Adrenal gland (tissue), 5 donors: ENCODE measurements at regions not wholly inside any gene's neighbourhood (a gene's known extent, or its start where the extent isn't known, plus 50 kb on each side); places are given as distances from the start of the nearest gene placed in this dataset.

Experiments used
- CTCF ChIP-seq, 6 experiments: fragments of 450-650 bp in 4 of 6; fragments of 200-600 bp in 2 of 6; sonication (generic) in 1 of 6; IDR thresholded peaks; 1 replicate in 5 of 6; 2 replicates in 1 of 6; pipeline versions ENCODE4 v1.5.1 to v1.8.0; 2016 to 2021; ENCODE audit warnings: antibody characterized with exemption in 6 of 6, mild to moderate bottlenecking in 2 of 6, moderate library complexity in 1 of 6
- POLR2A ChIP-seq, 2 donors: fragments of 450-650 bp; IDR thresholded peaks; one replicate each; pipeline ENCODE4 v1.6.1; 2017; ENCODE audit warnings: antibody characterized with exemption in 2 of 2, mild to moderate bottlenecking in 2 of 2, moderate library complexity in 1 of 2
- donor health status: DM: no; HTN: no; CAD: no.

GRCh38 chr18:43886341-43886740, 609.1 kb upstream of the SYT4 start:
- TF ChIP-seq CTCF (IDR thresholded peaks at IDR 0.05) (no peak), POLR2A (IDR thresholded peaks at IDR 0.05) (no peak)
